DMS153 treated with DMSO at 0.1 percent for 48 hours (cell line): ENCODE measurements at regions not wholly inside any gene's neighbourhood (a gene's known extent, or its start where the extent isn't known, plus 50 kb on each side); places are given as distances from the start of the nearest gene placed in this dataset.

Experiments used
- DNase-seq: peaks from one replicate; lab custom pipeline; 2025; ENCODE audit not compliant: unreplicated experiment; lab: John Stamatoyannopoulos, UW

GRCh38 chr14:104383996-104384775 lies 195.4 kb upstream of the C14orf180 start:
- DNase-seq = no peak

DNA sequence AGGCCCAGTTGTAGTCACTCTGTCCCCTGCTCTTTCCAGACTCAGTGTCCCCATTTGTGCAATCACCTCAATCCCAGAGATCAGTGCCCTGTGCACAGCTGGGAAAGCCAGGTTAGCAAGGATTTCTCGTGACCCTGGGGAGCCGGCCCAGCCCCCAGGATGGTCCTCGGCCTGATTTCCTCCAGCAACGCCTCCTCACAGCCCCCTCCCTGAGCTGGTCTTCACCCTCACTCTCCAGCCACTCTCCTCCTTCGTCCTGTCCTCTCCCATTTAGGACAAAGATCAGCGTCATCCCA lies 194.8 kb upstream of the C14orf180 start:
- no peak for DNase-seq

GRCh38 chr14:104385111-104385510 lies 194.5 kb upstream of the C14orf180 start:
- DNase-seq = no peak

- DNase-seq = no peak
These were observed 193.9 kb upstream of the C14orf180 start for GRCh38 chr14:104385531-104386101.

- no peak for DNase-seq
These were observed 193.3 kb upstream of the C14orf180 start for GRCh38 chr14:104386151-104386841.

DNA sequence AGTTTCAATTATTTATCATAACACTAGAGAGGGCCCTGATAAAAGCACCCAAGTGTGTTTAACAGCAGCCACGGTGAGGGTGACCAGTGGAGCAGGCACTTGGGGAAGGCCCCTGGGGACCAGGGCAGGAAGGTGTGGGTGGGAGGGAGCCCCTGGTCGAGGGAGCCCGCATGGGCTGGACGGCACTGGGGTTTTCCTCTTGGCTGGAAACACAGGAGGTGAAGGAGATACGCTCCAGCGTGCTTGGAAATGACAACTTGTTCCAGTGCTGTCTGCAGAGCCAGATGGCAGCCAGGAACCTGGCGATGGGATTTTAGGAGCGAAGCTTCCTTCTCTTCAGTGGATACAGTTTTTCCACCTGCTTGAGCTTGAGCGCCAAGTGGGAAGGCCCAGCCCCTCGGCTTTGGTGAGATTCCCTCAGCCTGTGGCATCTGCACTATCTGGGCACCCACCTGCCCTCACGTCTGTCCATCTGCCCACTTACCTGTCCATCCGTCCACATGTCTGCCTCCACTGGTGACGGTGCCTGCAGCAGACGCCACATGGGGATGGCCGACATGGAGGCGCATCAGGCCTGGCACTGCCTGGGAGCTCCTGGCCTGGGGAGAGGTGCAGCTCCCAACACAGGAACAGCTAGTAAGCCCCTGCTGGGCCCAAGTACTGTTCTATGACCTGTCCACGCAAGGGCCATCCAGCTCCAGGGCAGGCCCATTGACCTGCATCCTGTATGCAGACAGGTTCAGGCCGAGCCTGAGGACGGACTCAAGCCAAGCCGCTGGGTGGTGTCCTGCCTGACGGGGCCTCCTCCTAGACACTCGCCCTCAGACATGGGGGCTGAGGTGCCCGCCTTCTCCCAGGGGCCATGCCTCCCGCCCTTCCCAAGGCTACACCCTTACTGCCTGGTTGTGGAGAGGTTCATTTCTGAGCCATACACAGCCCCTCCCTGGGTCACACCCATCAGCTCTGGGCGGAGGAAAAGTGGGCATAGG lies 192.2 kb upstream of the C14orf180 start:
- no peak for DNase-seq

DNA sequence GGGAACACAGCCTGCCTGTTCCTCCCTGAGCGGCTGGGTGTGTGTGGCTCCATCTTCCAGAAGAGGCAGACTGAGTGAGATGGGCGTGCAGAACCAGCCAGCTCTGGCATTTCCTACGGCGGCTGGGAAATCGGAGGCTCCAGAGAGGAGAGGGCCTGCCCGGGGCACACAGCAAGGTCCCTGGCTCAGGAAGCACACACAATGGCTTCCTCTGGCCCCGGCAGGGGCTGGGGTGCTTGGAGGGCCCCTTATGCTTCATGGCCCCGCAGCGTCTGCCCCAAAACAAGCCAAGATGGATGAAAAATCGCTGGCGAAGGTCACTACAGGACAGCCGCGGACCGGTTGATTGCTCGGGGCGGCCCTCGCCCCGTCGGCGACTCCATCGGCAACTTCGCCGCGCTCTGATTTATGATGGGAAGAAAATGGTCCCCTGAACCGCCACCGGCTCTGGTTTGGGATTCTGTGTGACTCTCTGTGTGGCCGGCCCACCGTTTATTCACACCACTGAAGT lies 191.5 kb upstream of the C14orf180 start:
- no peak for DNase-seq

DNA sequence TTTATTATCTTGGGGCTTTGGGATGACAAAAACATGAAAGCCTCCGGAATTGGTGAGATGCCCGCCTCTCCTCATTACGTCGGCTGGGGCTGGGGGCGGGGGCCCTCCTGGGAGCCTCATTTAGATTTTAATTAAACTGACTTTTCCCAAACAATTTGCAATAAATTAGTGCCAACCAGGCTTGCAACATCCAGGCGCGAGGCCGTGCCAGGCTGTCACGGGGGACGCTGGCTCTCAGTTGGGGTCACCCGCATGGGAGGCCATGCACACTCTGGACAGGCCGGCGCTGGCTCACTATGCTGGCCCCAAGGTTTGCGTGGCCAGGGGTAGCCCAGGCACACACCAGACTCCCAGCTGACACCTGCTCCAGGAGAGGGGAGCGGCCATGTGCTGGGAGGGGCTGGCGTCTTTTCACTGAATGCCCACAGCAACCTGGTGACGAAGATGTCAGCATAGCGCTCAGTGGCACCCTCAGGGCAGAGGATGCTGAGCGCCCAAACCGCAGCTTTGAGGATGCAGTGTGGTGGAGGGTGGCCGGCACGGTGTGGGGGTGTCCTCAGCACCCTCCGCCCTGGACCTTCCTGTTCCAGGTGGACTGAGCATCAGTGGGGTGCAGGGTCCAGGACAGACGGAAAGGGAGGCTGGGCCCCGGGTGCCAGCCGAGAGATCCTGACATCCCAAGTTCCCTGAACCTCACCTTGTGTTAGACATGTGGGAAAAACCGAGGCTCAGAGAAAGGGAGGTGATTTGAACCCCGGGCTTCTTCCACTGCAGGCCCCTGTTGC lies 190.8 kb upstream of the C14orf180 start:
- DNase-seq = no peak

DNA sequence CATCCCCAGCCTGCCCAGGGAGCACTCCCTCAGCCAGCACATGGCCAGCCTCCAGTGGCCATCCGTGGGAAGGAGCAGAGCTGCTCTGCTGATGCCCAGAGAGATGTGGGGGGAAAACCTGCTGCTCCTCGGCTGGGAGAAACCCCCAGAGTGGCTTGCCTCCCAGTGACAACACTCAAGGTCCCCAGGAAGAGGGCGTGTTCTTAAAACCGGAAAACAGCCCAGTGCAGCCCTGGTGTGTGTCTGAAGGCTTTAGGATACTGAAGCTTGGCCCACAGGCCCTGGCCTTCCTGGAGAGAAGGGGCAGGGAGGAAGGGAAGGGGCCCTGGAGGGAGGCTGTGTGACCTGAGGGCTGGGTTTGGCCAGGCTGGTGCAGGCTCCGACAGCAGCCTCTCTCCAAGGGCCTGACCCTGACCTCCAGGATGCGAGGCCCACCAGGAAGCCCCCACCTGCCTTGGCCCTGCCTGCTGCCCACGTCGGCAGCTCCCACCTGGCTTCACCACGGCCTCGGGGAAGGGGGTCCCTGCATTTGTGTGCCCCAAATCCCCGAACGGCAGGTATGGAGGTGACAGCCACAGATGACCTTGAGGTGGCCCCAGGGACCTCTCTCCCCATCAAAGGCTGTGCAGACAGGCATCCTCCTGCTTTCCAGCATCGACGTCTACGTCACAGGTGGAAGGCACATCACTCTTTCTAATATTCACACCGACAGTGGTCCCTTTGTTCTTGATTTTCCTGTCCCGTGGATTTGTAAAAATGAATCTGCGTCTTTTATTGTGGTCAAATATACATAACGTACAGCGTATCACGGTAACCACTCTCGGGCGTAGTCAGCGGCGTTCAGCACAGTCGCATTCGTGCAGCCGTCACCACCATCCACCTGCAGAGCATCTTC lies 190.0 kb upstream of the C14orf180 start:
- no peak for DNase-seq

- DNase-seq = no peak
These were observed 189.2 kb upstream of the C14orf180 start for GRCh38 chr14:104390221-104390931.

GRCh38 chr14:104390941-104391901 lies 188.3 kb upstream of the C14orf180 start:
- DNase-seq = no peak

DNA sequence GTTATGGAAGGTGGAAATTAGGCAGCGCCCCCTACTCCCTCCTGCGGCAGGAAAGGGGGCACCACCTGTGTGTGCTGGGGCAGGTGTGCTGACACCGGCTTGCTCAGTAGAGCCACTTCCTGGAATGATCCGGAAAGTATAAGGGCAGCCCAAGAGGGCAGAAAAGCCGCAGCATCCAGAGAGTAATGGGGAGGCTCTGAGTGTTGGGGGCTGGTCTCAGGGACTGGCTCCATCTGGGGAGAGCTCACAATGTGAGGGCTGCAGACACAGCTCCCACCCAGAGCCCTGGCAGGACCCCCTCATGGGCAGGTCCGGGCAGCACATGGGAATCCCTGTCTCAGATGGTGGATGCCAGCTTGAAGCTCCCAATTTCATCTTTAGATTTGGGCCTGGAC lies 187.6 kb upstream of the C14orf180 start:
- no peak for DNase-seq

DNA sequence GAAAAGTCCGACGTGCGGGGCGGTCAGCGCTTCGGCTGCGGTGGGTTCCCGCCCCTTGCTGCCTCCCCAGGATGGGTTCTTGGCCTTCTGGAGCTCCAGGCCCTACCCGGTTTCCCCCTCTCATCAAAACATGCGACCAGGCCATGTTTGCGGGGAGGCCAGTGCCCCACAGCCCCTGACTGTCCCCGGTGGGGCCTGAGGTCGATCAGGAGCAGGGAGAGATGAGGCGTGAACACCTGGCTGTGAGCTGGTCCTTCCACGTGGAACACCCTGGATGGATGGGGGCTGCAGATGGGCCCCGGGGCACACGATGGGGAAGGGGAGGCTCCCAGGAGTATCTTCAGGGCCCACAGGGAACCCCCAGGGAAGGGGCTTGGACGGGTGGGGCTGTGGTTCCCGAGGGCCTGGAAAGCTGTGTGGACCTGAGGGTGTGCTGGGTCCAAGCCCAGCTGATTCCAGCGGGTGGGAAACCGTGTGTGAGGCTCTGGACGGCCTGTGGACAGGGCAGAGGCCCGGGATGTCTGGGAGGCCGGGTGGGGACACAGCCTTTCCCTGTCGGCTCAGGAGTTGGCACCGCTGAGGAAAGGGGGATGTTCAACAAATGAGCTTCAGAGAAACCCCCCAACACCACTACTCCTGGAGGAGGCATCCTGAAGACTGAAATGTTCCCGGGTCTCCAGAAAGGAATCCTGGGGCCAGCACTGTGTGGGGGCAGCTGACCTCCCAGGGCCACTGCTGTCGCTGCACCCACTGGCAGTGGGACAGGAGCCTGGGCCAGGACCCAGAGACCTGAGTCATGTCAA lies 187.0 kb upstream of the C14orf180 start:
- no peak for DNase-seq

DNA sequence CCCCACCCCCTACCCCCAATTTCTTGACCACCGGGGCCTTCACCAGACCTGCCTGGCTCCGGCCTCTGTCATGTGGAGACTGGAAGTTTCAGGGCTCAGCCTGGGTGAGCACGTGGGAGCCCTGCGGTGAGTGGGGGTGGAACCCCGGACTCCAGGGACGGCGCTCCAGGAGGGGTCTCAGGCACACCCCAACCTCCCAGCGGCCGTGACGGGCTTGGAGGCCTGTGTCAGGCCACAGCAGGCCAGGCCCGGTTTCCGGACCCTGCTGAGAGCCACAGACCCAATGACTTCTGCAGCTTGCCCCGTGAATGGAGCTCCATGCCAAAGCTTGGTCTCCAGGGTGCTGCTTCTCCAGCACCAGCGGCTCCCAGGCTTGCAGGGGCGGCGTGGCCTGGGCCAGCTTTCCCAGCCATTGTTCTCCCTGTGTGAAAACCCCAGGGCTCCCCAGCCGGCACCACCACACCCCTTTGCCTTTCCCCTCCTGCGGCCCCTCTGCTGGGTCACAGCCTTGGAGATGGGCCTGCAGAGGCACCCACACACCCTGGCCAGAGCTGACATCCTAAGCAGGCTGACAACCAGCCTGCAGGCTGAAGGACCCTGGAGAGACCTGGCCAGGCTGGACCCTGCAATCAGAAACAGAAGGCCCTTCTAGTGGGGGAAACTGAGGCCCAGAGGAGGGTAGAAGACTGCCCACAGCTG lies 186.2 kb upstream of the C14orf180 start:
- DNase-seq = no peak

GRCh38 chr14:104393898-104394381 lies 185.6 kb upstream of the C14orf180 start:
- DNase-seq = no peak

- no peak for DNase-seq
These were observed 185.1 kb upstream of the C14orf180 start for GRCh38 chr14:104394409-104394851.
